ENCODE measurements at regions not wholly inside any gene's neighbourhood (a gene's known extent, or its start where the extent isn't known, plus 50 kb on each side); places are given as distances from the start of the nearest gene placed in this dataset.
A peak's percentile ranks its signal among the peaks of the same experiment; 100 is the strongest.

GRCh38 chrX:38999967-39000745 is 198.9 kb downstream of the MID1IP1 start:
- Histone ChIP-seq H3K4me1 (ENCODE audit: insufficient read depth) (peaks cover 11% of the 10 kb centered on the region), H2AFZ (no peak overlapping the region), H3K4me3 (no peak overlapping the region), H3K79me2 (ENCODE audit: insufficient read depth) (no peaks in the 10 kb centered on the region), H3K27ac (no peak overlapping the region), H3K27me3 (replicated peaks; ENCODE audit: insufficient read depth) (no peaks in the 10 kb centered on the region), H3K9ac (no peak overlapping the region), H3K9me3 (ENCODE audit: low read depth) (no peaks in the 10 kb centered on the region), H3K4me2 (ENCODE audit: unreplicated experiment) (no peak overlapping the region), H3F3A (ENCODE audit: insufficient read depth) (no peaks in the 10 kb centered on the region), H4K20me1 (ENCODE audit: insufficient read depth) (no peaks in the 10 kb centered on the region), H3K36me3 (ENCODE audit: low read depth) (no peaks in the 10 kb centered on the region), H3K9me2 (ENCODE audit: insufficient read depth) (no peaks in the 10 kb centered on the region)
- 13 to 23% methylated on average over 2 of the region's 2 CpGs for WGBS, 2 experiments (ENCODE audit: low coverage in 1 of 2, low lambda C conversion rate in 2 of 2, missing lambda C conversion rate in 2 of 2)
- DNase-seq: no peak
- TF ChIP-seq EZH2phosphoT487 (IDR thresholded peaks at IDR 0.05; ENCODE audit: insufficient read depth, low read depth) (no peak), EZH2 (IDR thresholded peaks at IDR 0.05; ENCODE audit: insufficient read depth, poor library complexity, severe bottlenecking) (no peak)
- in situ Hi-C loops (cut with MboI): loop anchor here (25.0 kb wide), 1 partner anchor 238 kb away; no protein-coding TSS in a partner anchor

GRCh38 chrX:39000802-39001201 is 199.5 kb downstream of the MID1IP1 start:
- Histone ChIP-seq H3F3A (ENCODE audit: insufficient read depth) (no peaks in the 10 kb centered on the region), H3K9me3 (ENCODE audit: low read depth) (no peaks in the 10 kb centered on the region), H3K4me2 (ENCODE audit: unreplicated experiment) (no peak overlapping the region), H3K4me3 (no peak overlapping the region), H3K9ac (no peak overlapping the region), H3K9me2 (ENCODE audit: insufficient read depth) (no peaks in the 10 kb centered on the region), H4K20me1 (ENCODE audit: insufficient read depth) (no peaks in the 10 kb centered on the region), H3K4me1 (ENCODE audit: insufficient read depth) (peaks cover 18% of the 10 kb centered on the region), H2AFZ (no peak overlapping the region), H3K36me3 (ENCODE audit: low read depth) (no peaks in the 10 kb centered on the region), H3K79me2 (ENCODE audit: insufficient read depth) (no peaks in the 10 kb centered on the region), H3K27ac (no peak overlapping the region), H3K27me3 (replicated peaks; ENCODE audit: insufficient read depth) (no peaks in the 10 kb centered on the region)
- no peak for DNase-seq
- TF ChIP-seq EZH2phosphoT487 (IDR thresholded peaks at IDR 0.05; ENCODE audit: insufficient read depth, low read depth): no peak
- no peak for TF ChIP-seq EZH2 (IDR thresholded peaks at IDR 0.05; ENCODE audit: insufficient read depth, poor library complexity, severe bottlenecking)
- 86 to 92% methylated on average over 1 of the region's 1 CpG for WGBS, 2 experiments (ENCODE audit: low coverage in 1 of 2, low lambda C conversion rate in 2 of 2, missing lambda C conversion rate in 2 of 2)
- in situ Hi-C loops (cut with MboI): no loop called here

DNA sequence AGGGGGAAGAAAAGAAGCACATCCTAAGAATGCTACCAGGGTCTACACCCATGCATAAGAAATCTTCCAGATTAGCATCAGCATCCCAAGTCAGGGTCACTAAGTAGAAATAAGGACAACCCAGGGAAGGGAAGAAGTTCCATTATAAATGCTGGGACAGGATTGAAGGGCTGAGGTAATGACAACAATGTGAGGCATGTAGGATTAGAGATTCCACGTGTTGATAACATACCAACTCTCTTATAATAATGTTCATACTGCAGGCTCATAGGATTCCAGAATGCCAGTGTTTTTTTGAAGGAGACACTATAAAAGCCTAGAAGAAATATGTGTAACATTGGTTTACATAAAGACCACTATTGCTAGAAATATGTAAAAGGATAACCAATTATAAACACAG is 201.2 kb downstream of the MID1IP1 start:
- H3K9me3 ChIP-seq (ENCODE audit: low read depth): no peaks in the 10 kb centered on the region
- H3K9me2 ChIP-seq (ENCODE audit: insufficient read depth): no peaks in the 10 kb centered on the region
- H3K36me3 ChIP-seq (ENCODE audit: low read depth): no peaks in the 10 kb centered on the region
- H2AFZ ChIP-seq: no peak overlapping the region
- 0% methylated on average over 1 of the region's 1 CpG for WGBS, 2 experiments (ENCODE audit: low coverage in 1 of 2, low lambda C conversion rate in 2 of 2, missing lambda C conversion rate in 2 of 2)
- no peak overlapping the region for H3K4me3 ChIP-seq
- no peak overlapping the region for H3K9ac ChIP-seq
- no peaks in the 10 kb centered on the region for H3K79me2 ChIP-seq (ENCODE audit: insufficient read depth)
- no peaks in the 10 kb centered on the region for H4K20me1 ChIP-seq (ENCODE audit: insufficient read depth)
- H3K27me3 ChIP-seq (replicated peaks; ENCODE audit: insufficient read depth): no peaks in the 10 kb centered on the region
- TF ChIP-seq EZH2 (IDR thresholded peaks at IDR 0.05; ENCODE audit: insufficient read depth, poor library complexity, severe bottlenecking) (no peak), EZH2phosphoT487 (IDR thresholded peaks at IDR 0.05; ENCODE audit: insufficient read depth, low read depth) (no peak)
- in situ Hi-C loops (cut with MboI): no loop called here
- no peak overlapping the region for H3K27ac ChIP-seq
- H3K4me2 ChIP-seq (ENCODE audit: unreplicated experiment): no peak overlapping the region
- peaks cover 20% of the 10 kb centered on the region for H3K4me1 ChIP-seq (ENCODE audit: insufficient read depth)
- no peaks in the 10 kb centered on the region for H3F3A ChIP-seq (ENCODE audit: insufficient read depth)
- peak; percentile 42 for DNase-seq

- no peaks in the 10 kb centered on the region for H3K36me3 ChIP-seq (ENCODE audit: low read depth)
- H2AFZ ChIP-seq: no peak overlapping the region
- no peak for DNase-seq
- H3K4me1 ChIP-seq (ENCODE audit: insufficient read depth): peaks cover 27% of the 10 kb centered on the region
- H3K27me3 ChIP-seq (replicated peaks; ENCODE audit: insufficient read depth): no peaks in the 10 kb centered on the region
- no peaks in the 10 kb centered on the region for H3K9me3 ChIP-seq (ENCODE audit: low read depth)
- peaks cover 17% of the 10 kb centered on the region for H3F3A ChIP-seq (ENCODE audit: insufficient read depth)
- H3K4me3 ChIP-seq: no peak overlapping the region
- H3K79me2 ChIP-seq (ENCODE audit: insufficient read depth): no peaks in the 10 kb centered on the region
- H4K20me1 ChIP-seq (ENCODE audit: insufficient read depth): no peaks in the 10 kb centered on the region
- TF ChIP-seq EZH2phosphoT487 (IDR thresholded peaks at IDR 0.05; ENCODE audit: insufficient read depth, low read depth): no peak
- no peak for TF ChIP-seq EZH2 (IDR thresholded peaks at IDR 0.05; ENCODE audit: insufficient read depth, poor library complexity, severe bottlenecking)
- no peak overlapping the region for H3K9ac ChIP-seq
- in situ Hi-C loops (cut with MboI): no loop called here
- no peak overlapping the region for H3K27ac ChIP-seq
- H3K4me2 ChIP-seq (ENCODE audit: unreplicated experiment): no peak overlapping the region
- no peaks in the 10 kb centered on the region for H3K9me2 ChIP-seq (ENCODE audit: insufficient read depth)
- 63 to 84% methylated on average over 4 of the region's 4 CpGs for WGBS, 2 experiments (ENCODE audit: low coverage in 1 of 2, low lambda C conversion rate in 2 of 2, missing lambda C conversion rate in 2 of 2)
These were observed 207.3 kb downstream of the MID1IP1 start for GRCh38 chrX:39008549-39008948.
